ENCODE measurements at regions not wholly inside any gene's neighbourhood (a gene's known extent, or its start where the extent isn't known, plus 50 kb on each side); places are given as distances from the start of the nearest gene placed in this dataset.
"Not testable (repeated sequence)": the region's sequence is repeated elsewhere in the genome, so short reads cannot be mapped to it uniquely, and the experiment has no call there.

- DNase-seq: no peak
These were observed 179.4 kb upstream of the NUDT12 start for GRCh38 chr5:103741984-103742383.

- DNase-seq: not testable (repeated sequence)
These were observed 173.8 kb upstream of the NUDT12 start for GRCh38 chr5:103736343-103736742.

- no peak for DNase-seq
These were observed 161.7 kb upstream of the NUDT12 start for GRCh38 chr5:103724271-103724670.

- no peak for DNase-seq
These were observed 158.6 kb upstream of the NUDT12 start for GRCh38 chr5:103721183-103721582.

GRCh38 chr5:103718108-103718507 lies 155.5 kb upstream of the NUDT12 start:
- DNase-seq: peak; percentile 57

GRCh38 chr5:103708601-103709000 lies 146.0 kb upstream of the NUDT12 start:
- DNase-seq: no peak

- DNase-seq: no peak
These were observed 144.5 kb upstream of the NUDT12 start for GRCh38 chr5:103706939-103707682.

- DNase-seq: no peak
These were observed 141.0 kb upstream of the NUDT12 start for GRCh38 chr5:103703617-103704016.

GRCh38 chr5:103693517-103693916 lies 130.9 kb upstream of the NUDT12 start:
- DNase-seq: no peak

GRCh38 chr5:103690676-103691075 lies 128.1 kb upstream of the NUDT12 start:
- no peak for DNase-seq

GRCh38 chr5:103679873-103680272 lies 117.3 kb upstream of the NUDT12 start:
- no peak for DNase-seq

- not testable (repeated sequence) for DNase-seq
These were observed 113.6 kb upstream of the NUDT12 start for GRCh38 chr5:103676198-103676597.

- no peak for DNase-seq
These were observed 112.2 kb upstream of the NUDT12 start for GRCh38 chr5:103674739-103675138.

GRCh38 chr5:103674251-103674650 lies 111.7 kb upstream of the NUDT12 start:
- DNase-seq: peak; percentile 24

GRCh38 chr5:103669615-103670014 lies 107.0 kb upstream of the NUDT12 start:
- DNase-seq: no peak

GRCh38 chr5:103668281-103668680 lies 105.7 kb upstream of the NUDT12 start:
- DNase-seq: no peak

GRCh38 chr5:103667068-103667467 lies 104.5 kb upstream of the NUDT12 start:
- DNase-seq: no peak

GRCh38 chr5:103657301-103657700 lies 94.7 kb upstream of the NUDT12 start:
- DNase-seq: no peak

- DNase-seq: no peak
These were observed 85.5 kb upstream of the NUDT12 start for GRCh38 chr5:103648086-103648485.

GRCh38 chr5:103646698-103647614 lies 84.4 kb upstream of the NUDT12 start:
- no peak for DNase-seq

- DNase-seq: no peak
These were observed 83.2 kb upstream of the NUDT12 start for GRCh38 chr5:103645816-103646215.

- no peak for DNase-seq
These were observed 76.4 kb upstream of the NUDT12 start for GRCh38 chr5:103638979-103639378.

- no peak for DNase-seq
These were observed 62.1 kb upstream of the NUDT12 start for GRCh38 chr5:103624675-103625074.

- no peak for DNase-seq
These were observed 61.5 kb upstream of the NUDT12 start for GRCh38 chr5:103624035-103624480.

Measured in eye (tissue), 1 donor.